Stomach (tissue), 4 donors: ENCODE measurements at regions not wholly inside any gene's neighbourhood (a gene's known extent, or its start where the extent isn't known, plus 50 kb on each side); places are given as distances from the start of the nearest gene placed in this dataset.

Experiments used
- CTCF ChIP-seq, 7 experiments: fragments of 450-650 bp in 4 of 7; fragments of 200-600 bp in 3 of 7; sonication (generic) in 3 of 7; IDR thresholded peaks; one replicate each; pipeline ENCODE4 v1.5.1; 2016 to 2019; ENCODE audit warnings: antibody characterized with exemption in 7 of 7, control low read depth in 2 of 7, mild to moderate bottlenecking in 1 of 7
- EP300 ChIP-seq: sonication (generic); formaldehyde crosslinking; IDR thresholded peaks from one replicate; pipeline ENCODE4 v1.6.1; 2017; ENCODE audit warnings: antibody characterized with exemption
- POLR2A ChIP-seq, 4 donors: fragments of 450-650 bp; IDR thresholded peaks; one replicate each; pipeline ENCODE4 v1.6.1; 2016; ENCODE audit warnings: antibody characterized with exemption in 4 of 4, control low read depth in 2 of 4, mild to moderate bottlenecking in 1 of 4, moderate library complexity in 1 of 4

DNA sequence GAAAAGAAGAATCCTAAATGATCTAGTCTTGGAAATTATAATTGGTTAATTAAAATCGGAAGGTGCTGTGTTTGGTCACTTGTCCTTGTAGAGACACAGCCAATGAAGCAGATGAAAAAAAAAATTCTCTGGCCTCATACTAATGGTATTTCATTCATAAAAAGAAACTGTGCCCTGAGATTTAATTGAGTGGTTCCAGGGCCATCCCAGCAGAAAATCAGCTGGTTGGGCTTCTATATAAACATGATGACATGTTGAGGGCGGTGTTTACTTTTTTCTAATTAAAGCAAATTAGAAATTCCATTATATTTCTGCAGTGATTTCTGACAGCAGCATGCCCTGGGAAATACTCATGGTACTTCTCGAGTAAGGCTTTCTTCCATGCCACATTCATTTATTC is 191.9 kb upstream of the KCNJ16 start:
- TF ChIP-seq CTCF (IDR thresholded peaks at IDR 0.05), result no peak
- no peak for TF ChIP-seq POLR2A (IDR thresholded peaks at IDR 0.05)
- no peak for TF ChIP-seq EP300
